OCI-LY7 (cell line): ENCODE measurements at regions not wholly inside any gene's neighbourhood (a gene's known extent, or its start where the extent isn't known, plus 50 kb on each side); places are given as distances from the start of the nearest gene placed in this dataset.

ENCODE experiments used
- BruUV-seq: library from RNA; stranded (reverse); fragments of 400-500 nt; replicated peaks from 2 replicates; lab custom pipeline; 2021; lab: Mats Ljungman, UMichigan
- CTCF ChIA-PET: fragments of 300-600 bp; sonication (Branson Sonifier 250); formaldehyde crosslinking; loops from one replicate; lab custom pipeline; 2022; ENCODE audit warnings: antibody characterized with exemption; ENCODE audit not compliant: unreplicated experiment; lab: Charles Lee
- POLR2A ChIA-PET: fragments of 300-600 bp; sonication (Branson Sonifier 250); formaldehyde crosslinking; loops from one replicate; lab custom pipeline; 2022; ENCODE audit warnings: antibody characterized with exemption; lab: Charles Lee
- DNase-seq: peaks from one replicate; pipeline ENCODE4 v3.0.0-alpha.2; 2015; ENCODE audit warnings: low spot score
- H2AFZ ChIP-seq: fragments of 200-600 bp; sonication (generic), shearing (Covaris generic); 2 replicates; pipeline ENCODE4 v1.6.1; 2014; ENCODE audit warnings: mild to moderate bottlenecking, antibody characterized with exemption, low read length, moderate library complexity
- H3K27ac ChIP-seq: fragments of 200-600 bp; sonication (generic); 2 replicates; pipeline ENCODE4 v1.5.1; 2014; ENCODE audit warnings: mixed run types, low read depth, mild to moderate bottlenecking, moderate library complexity, low read length, inconsistent platforms; ENCODE audit not compliant: poor library complexity, severe bottlenecking
- H3K36me3 ChIP-seq: fragments of 200-600 bp; sonication (generic); 2 replicates; pipeline ENCODE4 v1.6.1; 2014; ENCODE audit warnings: mild to moderate bottlenecking, antibody characterized with exemption, low read length, moderate library complexity, mixed read lengths; ENCODE audit not compliant: insufficient read depth
- H3K4me1 ChIP-seq: fragments of 200-600 bp; sonication (generic); 2 replicates; pipeline ENCODE4 v1.5.1; 2014; ENCODE audit warnings: mild to moderate bottlenecking, low read length; ENCODE audit not compliant: insufficient read depth, poor library complexity, severe bottlenecking
- H3K4me2 ChIP-seq: fragments of 200-600 bp; sonication (generic); 2 replicates; pipeline ENCODE4 v1.6.1; 2014; ENCODE audit warnings: mild to moderate bottlenecking, low read length
- H3K4me3 ChIP-seq: fragments of 200-600 bp; sonication (generic); 2 replicates; pipeline ENCODE4 v1.5.1; 2014; ENCODE audit warnings: mild to moderate bottlenecking, low read depth, low read length; ENCODE audit not compliant: poor library complexity, severe bottlenecking
- H3K79me2 ChIP-seq: fragments of 200-600 bp; sonication (generic); 2 replicates; pipeline ENCODE4 v1.6.1; 2016; ENCODE audit warnings: low read depth, mild to moderate bottlenecking, low read length, moderate library complexity, mixed read lengths; ENCODE audit not compliant: insufficient read depth
- H3K9me2 ChIP-seq: fragments of 200-600 bp; sonication (generic); 2 replicates; pipeline ENCODE4 v1.6.1; 2016; ENCODE audit warnings: mild to moderate bottlenecking, low read length, mixed read lengths; ENCODE audit not compliant: insufficient read depth
- H3K9me3 ChIP-seq: fragments of 200-600 bp; sonication (generic); 2 replicates; pipeline ENCODE4 v1.6.1; 2014; ENCODE audit warnings: mild to moderate bottlenecking, mixed run types, low read length, mixed read lengths
- H4K20me1 ChIP-seq: fragments of 200-600 bp; sonication (generic); 2 replicates; pipeline ENCODE4 v1.6.1; 2014; ENCODE audit warnings: mild to moderate bottlenecking, antibody characterized with exemption, low read length, moderate library complexity, mixed read lengths; ENCODE audit not compliant: insufficient read depth
- CTCF ChIP-seq: fragments of 200-600 bp; sonication (generic); conservative IDR thresholded peaks from 2 replicates; pipeline ENCODE4 v1.5.1; 2014; ENCODE audit warnings: mild to moderate bottlenecking, antibody characterized with exemption, low read length, moderate library complexity, mixed read lengths
- EZH2phosphoT487 ChIP-seq: fragments of 200-600 bp; sonication (generic); IDR thresholded peaks from 2 replicates; pipeline ENCODE4 v1.6.1; 2018; ENCODE audit warnings: low read depth, borderline replicate concordance, mild to moderate bottlenecking, mixed run types, antibody characterized with exemption, low read length, moderate library complexity, mixed read lengths
- intact Hi-C: fragments of 100-400 bp; cut with micrococcal nuclease; formaldehyde crosslinking; loops from one replicate; pipeline ENCODE4 v1.10.0; 2022; ENCODE audit not compliant: unreplicated experiment

GRCh38 chr6:147717991-147718390 lies 209.5 kb downstream of the SAMD5 start:
- H3K36me3 ChIP-seq: no peaks in the 10 kb centered on the region
- H3K27ac ChIP-seq: no peak overlapping the region
- no peaks in the 10 kb centered on the region for H4K20me1 ChIP-seq
- no peak for TF ChIP-seq CTCF
- H3K79me2 ChIP-seq: no peaks in the 10 kb centered on the region
- no peaks in the 10 kb centered on the region for H3K9me3 ChIP-seq
- no peak overlapping the region for H3K4me2 ChIP-seq
- BruUV-seq: no TSS peak
- POLR2A ChIA-PET: no interaction called here
- H3K4me1 ChIP-seq: no peaks in the 10 kb centered on the region
- DNase-seq: no peak
- H2AFZ ChIP-seq: no peak overlapping the region
- H3K4me3 ChIP-seq: no peak overlapping the region
- H3K9me2 ChIP-seq: no peaks in the 10 kb centered on the region
- intact Hi-C loops: no loop called here
- CTCF ChIA-PET: no interaction called here

GRCh38 chr6:147722158-147722557 lies 213.7 kb downstream of the SAMD5 start:
- no peak for DNase-seq
- TF ChIP-seq EZH2phosphoT487 (no peak), CTCF (no peak)
- BruUV-seq: no TSS peak
- Histone ChIP-seq H3K79me2 (no peaks in the 10 kb centered on the region), H3K4me2 (no peak overlapping the region), H3K4me3 (no peak overlapping the region), H3K27ac (no peak overlapping the region), H4K20me1 (no peaks in the 10 kb centered on the region), H2AFZ (no peak overlapping the region), H3K36me3 (no peaks in the 10 kb centered on the region), H3K9me2 (no peaks in the 10 kb centered on the region), H3K4me1 (no peaks in the 10 kb centered on the region), H3K9me3 (no peaks in the 10 kb centered on the region)
- intact Hi-C loops: no loop called here
- ChIA-PET CTCF (no interaction called here), POLR2A (no interaction called here)

DNA sequence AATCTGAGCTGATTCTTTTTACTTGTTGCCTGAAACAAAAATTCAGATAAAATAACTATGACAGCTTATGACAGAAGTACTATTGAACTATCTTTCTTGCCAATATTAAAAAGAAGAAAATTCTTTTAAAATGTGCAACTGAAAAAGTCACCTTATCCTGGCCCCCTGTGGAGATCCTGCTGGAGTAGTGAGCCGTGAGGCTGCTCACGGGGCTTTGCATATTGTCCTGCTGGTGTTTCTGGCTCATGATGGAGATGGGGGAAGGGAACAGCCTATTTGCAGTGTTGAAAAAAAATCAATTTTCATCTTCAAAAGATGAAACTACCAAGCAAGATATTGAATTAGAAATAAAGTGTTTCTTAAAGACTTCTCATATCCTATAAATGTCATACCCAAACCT lies 216.0 kb downstream of the SAMD5 start:
- ChIA-PET CTCF (interaction anchor here (0.5 kb wide), 1 partner anchor 13 kb away, joined by 3 read pairs; no protein-coding TSS in a partner anchor), POLR2A (no interaction called here)
- BruUV-seq: no TSS peak
- Histone ChIP-seq H3K36me3 (no peaks in the 10 kb centered on the region), H3K4me1 (no peaks in the 10 kb centered on the region), H3K4me3 (no peak overlapping the region), H2AFZ (no peak overlapping the region), H3K27ac (no peak overlapping the region), H3K4me2 (no peak overlapping the region), H3K79me2 (no peaks in the 10 kb centered on the region), H3K9me3 (no peaks in the 10 kb centered on the region), H3K9me2 (no peaks in the 10 kb centered on the region), H4K20me1 (no peaks in the 10 kb centered on the region)
- intact Hi-C loops: no loop called here
- TF ChIP-seq CTCF (no peak), EZH2phosphoT487 (no peak)
- no peak for DNase-seq
